Suprapubic skin (tissue), 4 donors: ENCODE measurements at regions not wholly inside any gene's neighbourhood (a gene's known extent, or its start where the extent isn't known, plus 50 kb on each side); places are given as distances from the start of the nearest gene placed in this dataset.
A peak's percentile ranks its signal among the peaks of the same experiment; 100 is the strongest.

Experiments used
- DNase-seq, 2 donors: peaks; one replicate each; pipeline ENCODE4 v3.0.0-alpha.2; 2019; ENCODE audit warnings: low spot score in 2 of 2
- H3K27ac ChIP-seq: fragments of 200-600 bp; sonication (generic); one replicate; pipeline ENCODE4 v1.5.1; 2019
- H3K27me3 ChIP-seq: fragments of 200-600 bp; sonication (generic); one replicate; pipeline ENCODE4 v1.5.1; 2019
- H3K36me3 ChIP-seq: fragments of 200-600 bp; sonication (generic); one replicate; pipeline ENCODE4 v1.5.1; 2019
- H3K4me1 ChIP-seq: fragments of 200-600 bp; sonication (generic); one replicate; pipeline ENCODE4 v1.5.1; 2019
- H3K4me3 ChIP-seq: fragments of 200-600 bp; sonication (generic); one replicate; pipeline ENCODE4 v1.5.1; 2019; ENCODE audit warnings: mild to moderate bottlenecking
- H3K9me3 ChIP-seq: fragments of 200-600 bp; sonication (generic); one replicate; pipeline ENCODE4 v1.5.1; 2019
- CTCF ChIP-seq, 2 donors: fragments of 200-600 bp in 1 of 2; fragments of 450-650 bp in 1 of 2; sonication (generic) in 1 of 2; IDR thresholded peaks; one replicate each; pipeline ENCODE4 v1.5.1; 2016 to 2019; ENCODE audit warnings: antibody characterized with exemption in 2 of 2, mild to moderate bottlenecking in 1 of 2, moderate library complexity in 1 of 2
- EP300 ChIP-seq: sonication (generic); formaldehyde crosslinking; IDR thresholded peaks from one replicate; pipeline ENCODE4 v1.6.1; 2017; ENCODE audit warnings: antibody characterized with exemption
- POLR2A ChIP-seq, 2 donors: fragments of 450-650 bp; IDR thresholded peaks; one replicate each; pipeline ENCODE4 v1.6.1; 2017; ENCODE audit warnings: antibody characterized with exemption in 2 of 2, mild to moderate bottlenecking in 2 of 2, moderate library complexity in 2 of 2
- POLR2AphosphoS5 ChIP-seq, 3 donors: sonication (generic); formaldehyde crosslinking; IDR thresholded peaks; one replicate each; pipeline ENCODE4 v1.6.1; 2017; ENCODE audit warnings: antibody characterized with exemption in 3 of 3
- WGBS: methylation state at CpG from one replicate; pipeline ENCODE4 v1.1.5; 2018; 5-methylcytosine and 5-hydroxymethylcytosine counted together

GRCh38 chr5:4901305-4901811 is 238.8 kb upstream of the ADAMTS16 start:
- TF ChIP-seq POLR2AphosphoS5 (IDR thresholded peaks at IDR 0.05) (no peak), POLR2A (IDR thresholded peaks at IDR 0.05) (no peak), CTCF (IDR thresholded peaks at IDR 0.05) (no peak), EP300 (no peak)
- H3K4me1 ChIP-seq = peaks cover under 1% of the 10 kb centered on the region
- 75% methylated on average over 15 of the region's 15 CpGs for WGBS
- DNase-seq = no peak
- no peaks in the 10 kb centered on the region for H3K36me3 ChIP-seq
- no peak overlapping the region for H3K27ac ChIP-seq
- peaks cover 4% of the 10 kb centered on the region for H3K27me3 ChIP-seq
- no peaks in the 10 kb centered on the region for H3K9me3 ChIP-seq
- H3K4me3 ChIP-seq = no peak overlapping the region

GRCh38 chr5:4901924-4902323 is 238.2 kb upstream of the ADAMTS16 start:
- H3K4me3 ChIP-seq = no peak overlapping the region
- TF ChIP-seq CTCF (IDR thresholded peaks at IDR 0.05) = no peak
- no peak for TF ChIP-seq POLR2A (IDR thresholded peaks at IDR 0.05)
- TF ChIP-seq POLR2AphosphoS5 (IDR thresholded peaks at IDR 0.05) = no peak
- no peak for TF ChIP-seq EP300
- H3K4me1 ChIP-seq = peaks cover 7% of the 10 kb centered on the region
- DNase-seq = no peak
- H3K9me3 ChIP-seq = no peaks in the 10 kb centered on the region
- no peaks in the 10 kb centered on the region for H3K36me3 ChIP-seq
- H3K27me3 ChIP-seq = peaks cover 4% of the 10 kb centered on the region
- H3K27ac ChIP-seq = no peak overlapping the region
- 85% methylated on average over 5 of the region's 5 CpGs for WGBS

- TF ChIP-seq EP300 = no peak
- no peak for TF ChIP-seq POLR2AphosphoS5 (IDR thresholded peaks at IDR 0.05)
- TF ChIP-seq POLR2A (IDR thresholded peaks at IDR 0.05) = no peak
- no peak for TF ChIP-seq CTCF (IDR thresholded peaks at IDR 0.05)
- no peaks in the 10 kb centered on the region for H3K36me3 ChIP-seq
- no peaks in the 10 kb centered on the region for H3K9me3 ChIP-seq
- WGBS = 74% methylated on average over 19 of the region's 19 CpGs
- H3K27ac ChIP-seq = no peak overlapping the region
- DNase-seq = peak; percentile 82 to 85
- no peaks in the 10 kb centered on the region for H3K27me3 ChIP-seq
- H3K4me1 ChIP-seq = peaks cover 14% of the 10 kb centered on the region
- no peak overlapping the region for H3K4me3 ChIP-seq
Observed at GRCh38 chr5:4905674-4906520, 234.2 kb upstream of the ADAMTS16 start.

DNA sequence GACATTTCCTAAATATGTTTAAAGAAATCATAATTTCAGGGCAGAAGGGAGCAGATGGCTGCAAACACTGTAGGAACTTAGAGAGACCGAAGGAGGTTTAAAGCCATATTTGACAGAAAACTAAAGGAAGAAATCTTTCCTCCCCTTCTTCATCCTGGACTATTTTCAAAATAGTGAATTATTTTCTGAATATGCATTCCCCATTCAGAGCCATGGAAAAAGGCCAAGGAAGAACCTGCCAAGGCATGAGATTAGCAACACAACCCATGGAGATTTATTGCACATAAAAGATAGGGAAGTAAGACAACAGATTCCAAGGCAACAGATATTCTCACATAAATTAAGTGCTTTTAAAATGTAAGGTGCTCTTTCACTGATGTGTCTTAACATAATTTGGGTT is 233.3 kb upstream of the ADAMTS16 start:
- Histone ChIP-seq H3K4me1 (peaks cover 14% of the 10 kb centered on the region), H3K27me3 (no peaks in the 10 kb centered on the region), H3K4me3 (no peak overlapping the region), H3K36me3 (no peaks in the 10 kb centered on the region), H3K9me3 (no peaks in the 10 kb centered on the region), H3K27ac (no peak overlapping the region)
- 18% methylated on average over 1 of the region's 1 CpG for WGBS
- DNase-seq = no peak
- TF ChIP-seq POLR2AphosphoS5 (IDR thresholded peaks at IDR 0.05) (no peak), CTCF (IDR thresholded peaks at IDR 0.05) (no peak), POLR2A (IDR thresholded peaks at IDR 0.05) (no peak), EP300 (no peak)

DNA sequence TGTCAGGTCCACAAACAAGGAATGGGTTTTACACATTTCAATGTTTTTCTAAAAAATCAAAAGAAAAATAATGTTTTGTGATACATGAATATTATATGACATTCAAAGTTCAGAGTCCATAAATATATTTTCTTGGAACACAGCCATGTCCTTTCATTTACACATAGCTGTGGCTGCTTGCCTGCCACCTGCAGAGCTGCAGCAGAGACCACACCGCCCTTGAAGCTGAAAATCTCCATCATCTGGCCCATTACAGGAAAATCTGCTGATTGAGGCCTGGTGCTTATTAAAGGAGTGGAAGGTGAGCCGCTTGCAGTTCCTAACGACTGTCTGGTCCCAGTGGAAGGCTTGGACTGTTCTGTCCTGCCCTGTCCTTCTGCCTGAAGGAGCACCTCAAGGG is 232.6 kb upstream of the ADAMTS16 start:
- TF ChIP-seq POLR2AphosphoS5 (IDR thresholded peaks at IDR 0.05) (no peak), CTCF (IDR thresholded peaks at IDR 0.05) (no peak), POLR2A (IDR thresholded peaks at IDR 0.05) (no peak), EP300 (no peak)
- Histone ChIP-seq H3K36me3 (no peaks in the 10 kb centered on the region), H3K27ac (no peak overlapping the region), H3K27me3 (no peaks in the 10 kb centered on the region), H3K9me3 (no peaks in the 10 kb centered on the region), H3K4me1 (peaks cover 14% of the 10 kb centered on the region), H3K4me3 (no peak overlapping the region)
- DNase-seq = no peak
- 51% methylated on average over 3 of the region's 3 CpGs for WGBS
